GM12864 (cell line): ENCODE measurements at regions not wholly inside any gene's neighbourhood (a gene's known extent, or its start where the extent isn't known, plus 50 kb on each side); places are given as distances from the start of the nearest gene placed in this dataset.

Experiments
- DNase-seq: peaks from one replicate; pipeline ENCODE4 v3.0.0-alpha.2; 2011; ENCODE audit warnings: low read depth
- H3K4me3 ChIP-seq: 2 replicates; pipeline ENCODE4 v1.5.1; 2011; ENCODE audit warnings: mild to moderate bottlenecking, low read depth, low read length, control low read depth
- CTCF ChIP-seq: IDR thresholded peaks from 2 replicates; pipeline ENCODE4 v1.5.1; 2011; ENCODE audit warnings: low read depth, mild to moderate bottlenecking, moderate library complexity, low read length, control low read depth, inconsistent platforms; ENCODE audit errors: missing control alignments

- no peak for DNase-seq
- no peak for TF ChIP-seq CTCF
- H3K4me3 ChIP-seq, result no peak overlapping the region
Measured at GRCh38 chr1:182244451-182244850, 147.1 kb downstream of the GLUL start.

GRCh38 chr1:182242641-182243040 lies 148.9 kb downstream of the GLUL start:
- no peak for DNase-seq
- no peak for TF ChIP-seq CTCF
- H3K4me3 ChIP-seq, result no peak overlapping the region

GRCh38 chr1:182240085-182240484 lies 151.5 kb downstream of the GLUL start:
- DNase-seq, result no peak
- no peak for TF ChIP-seq CTCF

GRCh38 chr1:182238421-182238820 lies 153.2 kb downstream of the GLUL start:
- no peak for DNase-seq
- no peak for TF ChIP-seq CTCF
- no peak overlapping the region for H3K4me3 ChIP-seq

More at GRCh38 chr1:182240085-182240484, 151.5 kb downstream of the GLUL start:
- H3K4me3 ChIP-seq, result no peak overlapping the region

GRCh38 chr1:182237329-182237728 lies 154.3 kb downstream of the GLUL start:
- H3K4me3 ChIP-seq, result no peak overlapping the region
- no peak for DNase-seq
- TF ChIP-seq CTCF, result no peak

- H3K4me3 ChIP-seq, result no peak overlapping the region
- no peak for TF ChIP-seq CTCF
- DNase-seq, result no peak
Measured at GRCh38 chr1:182236651-182237077, 154.9 kb downstream of the GLUL start.

- H3K4me3 ChIP-seq, result no peak overlapping the region
- no peak for TF ChIP-seq CTCF
- DNase-seq, result no peak
Measured at GRCh38 chr1:182235952-182236650, 155.5 kb downstream of the GLUL start.
